SK-N-SH treated with all-trans-retinoic acid at 6 μM for 48 hours (cell line): ENCODE measurements at regions not wholly inside any gene's neighbourhood (a gene's known extent, or its start where the extent isn't known, plus 50 kb on each side); places are given as distances from the start of the nearest gene placed in this dataset.

Experiments used
- BACH2 ChIP-seq: fragments of 250-450 bp; sonication (Bioruptor Pico); IDR thresholded peaks from 2 replicates; pipeline ENCODE4 v1.9.0; 2021; ENCODE audit warnings: mild to moderate bottlenecking, borderline replicate concordance
- CSDC2 ChIP-seq: fragments of 250-450 bp; sonication (Bioruptor Pico); IDR thresholded peaks from 2 replicates; pipeline ENCODE4 v1.5.0; 2020; ENCODE audit warnings: mild to moderate bottlenecking, moderate library complexity
- CSRNP3 ChIP-seq: fragments of 250-450 bp; sonication (Bioruptor Pico); IDR thresholded peaks from 2 replicates; pipeline ENCODE4 v1.5.1; 2021; ENCODE audit warnings: mild to moderate bottlenecking, moderate library complexity
- OSR1 ChIP-seq: fragments of 250-450 bp; sonication (Bioruptor Pico); IDR thresholded peaks from 2 replicates; pipeline ENCODE4 v1.8.0; 2022; ENCODE audit warnings: moderate library complexity, mild to moderate bottlenecking, inconsistent platforms
- PATZ1 ChIP-seq: fragments of 250-450 bp; sonication (Bioruptor Pico); IDR thresholded peaks from 2 replicates; pipeline ENCODE4 v1.8.0; 2020; ENCODE audit warnings: mild to moderate bottlenecking, moderate library complexity, borderline replicate concordance
- PPARA ChIP-seq: fragments of 250-450 bp; sonication (Bioruptor Pico); IDR thresholded peaks from 2 replicates; pipeline ENCODE4 v1.5.0; 2020; ENCODE audit warnings: mild to moderate bottlenecking, borderline replicate concordance
- RARB ChIP-seq: fragments of 250-450 bp; sonication (Bioruptor Pico); IDR thresholded peaks from 2 replicates; pipeline ENCODE4 v1.8.0; 2021; ENCODE audit warnings: mild to moderate bottlenecking, moderate library complexity
- SNAI2 ChIP-seq: fragments of 250-450 bp; sonication (Bioruptor Pico); IDR thresholded peaks from 2 replicates; pipeline ENCODE4 v1.5.0; 2020; ENCODE audit warnings: mild to moderate bottlenecking, moderate library complexity
- TSHZ2 ChIP-seq: fragments of 250-450 bp; sonication (Bioruptor Pico); IDR thresholded peaks from 2 replicates; pipeline ENCODE4 v1.5.0; 2020; ENCODE audit warnings: mild to moderate bottlenecking, moderate library complexity
- ZFP30 ChIP-seq: fragments of 450-650 bp; formaldehyde crosslinking; IDR thresholded peaks from 2 replicates; pipeline ENCODE4 v1.5.0; 2022; ENCODE audit warnings: mild to moderate bottlenecking, moderate library complexity
- ZNF70 ChIP-seq: fragments of 450-650 bp; formaldehyde crosslinking; IDR thresholded peaks from 2 replicates; pipeline ENCODE4 v1.5.0; 2020; ENCODE audit warnings: mild to moderate bottlenecking, moderate library complexity
- ZNF8 ChIP-seq: fragments of 450-650 bp; formaldehyde crosslinking; IDR thresholded peaks from 2 replicates; pipeline ENCODE4 v1.5.0; 2020; ENCODE audit warnings: mild to moderate bottlenecking, moderate library complexity

GRCh38 chr2:220937245-220937644 is 634.9 kb downstream of the EPHA4 start:
- TF ChIP-seq CSRNP3: no peak
- TF ChIP-seq ZNF8 (CRISPR knock-in tag): no peak
- no peak for TF ChIP-seq PATZ1 (CRISPR knock-in tag)
- no peak for TF ChIP-seq CSDC2 (CRISPR knock-in tag)
- TF ChIP-seq ZNF70: no peak
- no peak for TF ChIP-seq TSHZ2
- no peak for TF ChIP-seq OSR1
- no peak for TF ChIP-seq BACH2
- TF ChIP-seq RARB (CRISPR knock-in tag): no peak
- no peak for TF ChIP-seq PPARA (CRISPR knock-in tag)
- TF ChIP-seq ZFP30: no peak
- no peak for TF ChIP-seq SNAI2 (CRISPR knock-in tag)
